CD8-positive, alpha-beta memory T cell (primary cell): ENCODE measurements at regions not wholly inside any gene's neighbourhood (a gene's known extent, or its start where the extent isn't known, plus 50 kb on each side); places are given as distances from the start of the nearest gene placed in this dataset.
"Not testable (repeated sequence)": the region's sequence is repeated elsewhere in the genome, so short reads cannot be mapped to it uniquely, and the experiment has no call there.

Experiments
- CTCF ChIA-PET: fragments of 350-600 bp; sonication (Branson Sonifier 250); formaldehyde crosslinking; loops from one replicate; lab custom pipeline; 2021; ENCODE audit warnings: antibody characterized with exemption; lab: Charles Lee
- POLR2A ChIA-PET: fragments of 350-600 bp; sonication (Branson Sonifier 250); formaldehyde crosslinking; loops from one replicate; lab custom pipeline; 2021; ENCODE audit warnings: antibody characterized with exemption; lab: Charles Lee
- DNase-seq, 5 donors: peaks; one replicate each; pipeline versions ENCODE4 v3.0.0 to v3.0.0-alpha.2; 2020 to 2022; ENCODE audit warnings: mixed read lengths in 1 of 5
- H3K27ac ChIP-seq: one replicate; pipeline ENCODE4 v1.7.0; 2013; ENCODE audit warnings: low read depth, mild to moderate bottlenecking, low read length, moderate library complexity
- H3K27me3 ChIP-seq: 2 replicates; pipeline ENCODE4 v1.7.0; 2013; ENCODE audit warnings: low read length, mild to moderate bottlenecking; ENCODE audit not compliant: insufficient read depth, poor library complexity, severe bottlenecking
- H3K36me3 ChIP-seq: 2 replicates; pipeline ENCODE4 v1.7.0; 2013; ENCODE audit warnings: mild to moderate bottlenecking, low read length, moderate library complexity; ENCODE audit not compliant: insufficient read depth
- H3K4me1 ChIP-seq: 2 replicates; pipeline ENCODE4 v1.7.0; 2013; ENCODE audit warnings: mild to moderate bottlenecking, low read length, moderate library complexity; ENCODE audit not compliant: insufficient read depth
- H3K4me3 ChIP-seq: 2 replicates; pipeline ENCODE4 v1.7.0; 2013; ENCODE audit warnings: mild to moderate bottlenecking, low read length
- H3K9me3 ChIP-seq: 2 replicates; pipeline ENCODE4 v1.7.0; 2013; ENCODE audit warnings: mild to moderate bottlenecking, low read length
- H3K27ac Mint-ChIP-seq, 8 donors: one replicate each; pipeline ENCODE4 v1.8.0; 2020 to 2021; ENCODE audit warnings: mixed read lengths in 8 of 8, mild to moderate bottlenecking in 6 of 8, inconsistent platforms in 3 of 8, moderate library complexity in 3 of 8
- H3K27me3 Mint-ChIP-seq, 2 donors: one replicate each; pipeline ENCODE4 v1.8.0; 2020 to 2021; ENCODE audit warnings: mixed read lengths in 2 of 2, mild to moderate bottlenecking in 1 of 2, moderate library complexity in 1 of 2
- H3K36me3 Mint-ChIP-seq, 3 donors: one replicate each; pipeline ENCODE4 v1.8.0; 2020 to 2021; ENCODE audit warnings: mixed read lengths in 3 of 3, inconsistent platforms in 1 of 3, mild to moderate bottlenecking in 1 of 3
- H3K4me1 Mint-ChIP-seq, 3 donors: one replicate each; pipeline ENCODE4 v1.8.0; 2020 to 2021; ENCODE audit warnings: mixed read lengths in 3 of 3, inconsistent platforms in 1 of 3, mild to moderate bottlenecking in 1 of 3
- H3K4me3 Mint-ChIP-seq, 7 donors: one replicate each; pipeline ENCODE4 v1.8.0; 2020 to 2021; ENCODE audit warnings: mixed read lengths in 7 of 7, mild to moderate bottlenecking in 6 of 7, moderate library complexity in 4 of 7, inconsistent platforms in 2 of 7
- H3K9me3 Mint-ChIP-seq, 5 donors: one replicate each; pipeline ENCODE4 v1.8.0; 2020 to 2022; ENCODE audit warnings: mixed read lengths in 5 of 5, mild to moderate bottlenecking in 3 of 5, moderate library complexity in 2 of 5, inconsistent platforms in 1 of 5

GRCh38 chr1:184164536-184164935 lies 113.0 kb downstream of the TSEN15 start:
- Histone ChIP-seq H3K36me3 (no peaks in the 10 kb centered on the region), H3K4me1 (no peaks in the 10 kb centered on the region), H3K27ac (no peak overlapping the region), H3K9me3 (no peaks in the 10 kb centered on the region), H3K27me3 (no peaks in the 10 kb centered on the region), H3K4me3 (no peak overlapping the region)
- no peak for DNase-seq
- peaks cover 0 to 13% (median 5%) of the 10 kb centered on the region in 5 donors for H3K9me3 Mint-ChIP-seq
- no peak overlapping the region for H3K4me3 Mint-ChIP-seq
- ChIA-PET CTCF (no interaction called here), POLR2A (no interaction called here)
- H3K36me3 Mint-ChIP-seq, result no peaks in the 10 kb centered on the region
- no peak overlapping the region for H3K27ac Mint-ChIP-seq
- H3K4me1 Mint-ChIP-seq, result no peaks in the 10 kb centered on the region
- no peaks in the 10 kb centered on the region for H3K27me3 Mint-ChIP-seq

- Histone ChIP-seq H3K27ac (no peak overlapping the region), H3K9me3 (no peaks in the 10 kb centered on the region), H3K36me3 (no peaks in the 10 kb centered on the region), H3K27me3 (no peaks in the 10 kb centered on the region), H3K4me1 (no peaks in the 10 kb centered on the region), H3K4me3 (no peak overlapping the region)
- CTCF ChIA-PET, result no interaction called here
- H3K9me3 Mint-ChIP-seq, result peaks cover 0 to 13% (median 5%) of the 10 kb centered on the region in 5 donors
- H3K36me3 Mint-ChIP-seq, result no peaks in the 10 kb centered on the region
- POLR2A ChIA-PET, result no interaction called here
- no peak for DNase-seq
- H3K4me1 Mint-ChIP-seq, result no peaks in the 10 kb centered on the region
- peaks cover 0 to 3% of the 10 kb centered on the region in 2 donors for H3K27me3 Mint-ChIP-seq
- H3K4me3 Mint-ChIP-seq, result no peak overlapping the region
- H3K27ac Mint-ChIP-seq, result no peak overlapping the region
Observed at GRCh38 chr1:184166485-184166884, 115.0 kb downstream of the TSEN15 start.

- Mint-ChIP-seq H3K4me1 (no peaks in the 10 kb centered on the region), H3K9me3 (peaks cover 0 to 13% (median 5%) of the 10 kb centered on the region in 5 donors), H3K4me3 (no peak overlapping the region), H3K36me3 (no peaks in the 10 kb centered on the region), H3K27me3 (peaks cover 0 to 3% of the 10 kb centered on the region in 2 donors), H3K27ac (peak overlapping the region in 1 of 8 donors; percentile 52)
- Histone ChIP-seq H3K4me1 (no peaks in the 10 kb centered on the region), H3K9me3 (no peaks in the 10 kb centered on the region), H3K27ac (no peak overlapping the region), H3K4me3 (no peak overlapping the region), H3K36me3 (no peaks in the 10 kb centered on the region), H3K27me3 (no peaks in the 10 kb centered on the region)
- POLR2A ChIA-PET, result no interaction called here
- CTCF ChIA-PET, result no interaction called here
- no peak for DNase-seq
Observed at GRCh38 chr1:184167352-184167751, 115.8 kb downstream of the TSEN15 start.

- no peaks in the 10 kb centered on the region for H3K9me3 ChIP-seq
- no peaks in the 10 kb centered on the region for H3K4me1 ChIP-seq
- no peaks in the 10 kb centered on the region for H3K27me3 ChIP-seq
- no peak overlapping the region for H3K4me3 ChIP-seq
- no peaks in the 10 kb centered on the region for H3K36me3 ChIP-seq
- peaks cover 0 to 3% of the 10 kb centered on the region in 2 donors for H3K27me3 Mint-ChIP-seq
- no peaks in the 10 kb centered on the region for H3K4me1 Mint-ChIP-seq
- no peak overlapping the region for H3K27ac ChIP-seq
- no peak for DNase-seq
- ChIA-PET POLR2A (no interaction called here), CTCF (no interaction called here)
- H3K36me3 Mint-ChIP-seq, result no peaks in the 10 kb centered on the region
- H3K27ac Mint-ChIP-seq, result no peak overlapping the region
- H3K4me3 Mint-ChIP-seq, result no peak overlapping the region
- H3K9me3 Mint-ChIP-seq, result peaks cover 0 to 13% (median 1%) of the 10 kb centered on the region in 5 donors
Observed at GRCh38 chr1:184170719-184171118, 119.2 kb downstream of the TSEN15 start.

- Histone ChIP-seq H3K27me3 (no peaks in the 10 kb centered on the region), H3K27ac (no peak overlapping the region), H3K9me3 (no peaks in the 10 kb centered on the region), H3K4me3 (no peak overlapping the region), H3K36me3 (no peaks in the 10 kb centered on the region), H3K4me1 (no peaks in the 10 kb centered on the region)
- DNase-seq, result no peak
- Mint-ChIP-seq H3K27me3 (peaks cover 2 to 6% of the 10 kb centered on the region in 2 donors), H3K36me3 (no peaks in the 10 kb centered on the region), H3K27ac (no peak overlapping the region), H3K9me3 (no peaks in the 10 kb centered on the region), H3K4me1 (no peaks in the 10 kb centered on the region), H3K4me3 (no peak overlapping the region)
- CTCF ChIA-PET, result no interaction called here
- POLR2A ChIA-PET, result no interaction called here
Observed at GRCh38 chr1:184176058-184176457, 124.5 kb downstream of the TSEN15 start.

- H3K36me3 ChIP-seq, result no peaks in the 10 kb centered on the region
- H3K27ac ChIP-seq, result no peak overlapping the region
- no peaks in the 10 kb centered on the region for H3K9me3 ChIP-seq
- CTCF ChIA-PET, result no interaction called here
- H3K4me1 Mint-ChIP-seq, result no peaks in the 10 kb centered on the region
- DNase-seq, result no peak
- H3K36me3 Mint-ChIP-seq, result no peaks in the 10 kb centered on the region
- POLR2A ChIA-PET, result no interaction called here
- no peaks in the 10 kb centered on the region for H3K9me3 Mint-ChIP-seq
- peaks cover 5 to 6% of the 10 kb centered on the region in 2 donors for H3K27me3 Mint-ChIP-seq
- no peaks in the 10 kb centered on the region for H3K4me1 ChIP-seq
- H3K4me3 Mint-ChIP-seq, result no peak overlapping the region
- no peak overlapping the region for H3K27ac Mint-ChIP-seq
- H3K4me3 ChIP-seq, result no peak overlapping the region
- no peaks in the 10 kb centered on the region for H3K27me3 ChIP-seq
Observed at GRCh38 chr1:184181044-184181443, 129.5 kb downstream of the TSEN15 start.

GRCh38 chr1:184183919-184184318 lies 132.4 kb downstream of the TSEN15 start:
- POLR2A ChIA-PET, result no interaction called here
- Mint-ChIP-seq H3K36me3 (no peaks in the 10 kb centered on the region), H3K9me3 (no peaks in the 10 kb centered on the region), H3K4me1 (no peaks in the 10 kb centered on the region), H3K4me3 (no peak overlapping the region), H3K27me3 (peaks cover 6 to 8% of the 10 kb centered on the region in 2 donors), H3K27ac (no peak overlapping the region)
- DNase-seq, result no peak
- Histone ChIP-seq H3K27me3 (no peaks in the 10 kb centered on the region), H3K36me3 (no peaks in the 10 kb centered on the region), H3K9me3 (no peaks in the 10 kb centered on the region), H3K4me3 (no peak overlapping the region), H3K27ac (no peak overlapping the region), H3K4me1 (no peaks in the 10 kb centered on the region)
- CTCF ChIA-PET, result no interaction called here

GRCh38 chr1:184184614-184185013 lies 133.1 kb downstream of the TSEN15 start:
- H3K4me1 ChIP-seq, H3K27me3 ChIP-seq, H3K36me3 Mint-ChIP-seq, H3K36me3 ChIP-seq, CTCF ChIA-PET, H3K27ac Mint-ChIP-seq, H3K9me3 Mint-ChIP-seq, H3K27ac ChIP-seq, POLR2A ChIA-PET, H3K9me3 ChIP-seq, H3K4me1 Mint-ChIP-seq, H3K4me3 ChIP-seq, DNase-seq, H3K4me3 Mint-ChIP-seq: not testable (repeated sequence)
- H3K27me3 Mint-ChIP-seq, result peaks cover 6 to 12% of the 10 kb centered on the region in 2 donors

- no peaks in the 10 kb centered on the region for H3K27me3 ChIP-seq
- no peak overlapping the region for H3K4me3 ChIP-seq
- no peaks in the 10 kb centered on the region for H3K4me1 ChIP-seq
- Mint-ChIP-seq H3K36me3 (no peaks in the 10 kb centered on the region), H3K4me1 (no peaks in the 10 kb centered on the region), H3K27ac (no peak overlapping the region), H3K4me3 (no peak overlapping the region), H3K9me3 (no peaks in the 10 kb centered on the region), H3K27me3 (peaks cover 6 to 15% of the 10 kb centered on the region in 2 donors)
- no peak for DNase-seq
- POLR2A ChIA-PET, result no interaction called here
- no peak overlapping the region for H3K27ac ChIP-seq
- no peaks in the 10 kb centered on the region for H3K9me3 ChIP-seq
- no peaks in the 10 kb centered on the region for H3K36me3 ChIP-seq
- CTCF ChIA-PET, result no interaction called here
Observed at GRCh38 chr1:184185347-184185746, 133.8 kb downstream of the TSEN15 start.
